Stimulated activated naive B cell treated with anti-CD40 and anti-IgM and Interleukin-4, amounts not matched to agents 10 μg/mL and 1 μg/mL and 100 μg/mL, for 72 hours (primary cell): ENCODE measurements at regions not wholly inside any gene's neighbourhood (a gene's known extent, or its start where the extent isn't known, plus 50 kb on each side); places are given as distances from the start of the nearest gene placed in this dataset.

Source experiments
- ATAC-seq, 2 donors: fragments of 150-1000 bp; cut with Tn5 transposase; replicated peaks; 2 replicates each; pipeline ENCODE4 v1.10.0; 2021; ENCODE audit warnings: moderate library complexity in 1 of 2
- DNase-seq: peaks from one replicate; pipeline ENCODE4 v3.0.0; 2021
- H3K27ac Mint-ChIP-seq: one replicate; pipeline ENCODE4 v1.8.0; 2022; ENCODE audit warnings: mild to moderate bottlenecking, mixed read lengths
- H3K27me3 Mint-ChIP-seq, 2 donors: one replicate each; pipeline ENCODE4 v1.8.0; 2022; ENCODE audit warnings: mixed read lengths in 2 of 2
- H3K36me3 Mint-ChIP-seq, 2 donors: one replicate each; pipeline ENCODE4 v1.8.0; 2022; ENCODE audit warnings: mixed read lengths in 2 of 2, mild to moderate bottlenecking in 1 of 2
- H3K4me1 Mint-ChIP-seq, 2 donors: one replicate each; pipeline ENCODE4 v1.8.0; 2022; ENCODE audit warnings: mixed read lengths in 2 of 2, mild to moderate bottlenecking in 1 of 2
- H3K4me3 Mint-ChIP-seq, 2 donors: one replicate each; pipeline ENCODE4 v1.8.0; 2022; ENCODE audit warnings: mild to moderate bottlenecking in 2 of 2, mixed read lengths in 2 of 2, moderate library complexity in 1 of 2
- H3K9me3 Mint-ChIP-seq, 2 donors: one replicate each; pipeline ENCODE4 v1.8.0; 2022; ENCODE audit warnings: mixed read lengths in 2 of 2, mild to moderate bottlenecking in 1 of 2

- ATAC-seq (no peak), DNase-seq (no peak)
- no peaks in the 10 kb centered on the region for H3K4me1 Mint-ChIP-seq
- H3K27me3 Mint-ChIP-seq, result peaks cover 0 to 5% of the 10 kb centered on the region in 2 donors
- H3K27ac Mint-ChIP-seq, result no peak overlapping the region
- peaks cover 0 to 1% of the 10 kb centered on the region in 2 donors for H3K9me3 Mint-ChIP-seq
- no peak overlapping the region for H3K4me3 Mint-ChIP-seq
- H3K36me3 Mint-ChIP-seq, result peaks cover 0 to 2% of the 10 kb centered on the region in 2 donors
Observed at GRCh38 chr16:87135246-87136030, 181.8 kb downstream of the C16orf95 start.

- Mint-ChIP-seq H3K4me1 (no peaks in the 10 kb centered on the region), H3K27ac (no peak overlapping the region), H3K9me3 (peaks cover 0 to 1% of the 10 kb centered on the region in 2 donors), H3K27me3 (peaks cover 0 to 5% of the 10 kb centered on the region in 2 donors), H3K4me3 (no peak overlapping the region), H3K36me3 (peaks cover 0 to 2% of the 10 kb centered on the region in 2 donors)
- ATAC-seq (no peak), DNase-seq (no peak)
Observed at GRCh38 chr16:87138316-87138715, 178.9 kb downstream of the C16orf95 start.

GRCh38 chr16:87138738-87139267 is 178.4 kb downstream of the C16orf95 start:
- Mint-ChIP-seq H3K27me3 (peaks cover 0 to 5% of the 10 kb centered on the region in 2 donors), H3K27ac (no peak overlapping the region), H3K36me3 (peaks cover 0 to 2% of the 10 kb centered on the region in 2 donors), H3K4me3 (no peak overlapping the region), H3K4me1 (no peaks in the 10 kb centered on the region), H3K9me3 (peaks cover 0 to 1% of the 10 kb centered on the region in 2 donors)
- DNase-seq, result no peak
- ATAC-seq, result no peak

- H3K9me3 Mint-ChIP-seq, result peaks cover 0 to 3% of the 10 kb centered on the region in 2 donors
- peaks cover 0 to 2% of the 10 kb centered on the region in 2 donors for H3K36me3 Mint-ChIP-seq
- peaks cover 0 to 5% of the 10 kb centered on the region in 2 donors for H3K27me3 Mint-ChIP-seq
- ATAC-seq (no peak), DNase-seq (no peak)
- no peaks in the 10 kb centered on the region for H3K4me1 Mint-ChIP-seq
- H3K27ac Mint-ChIP-seq, result no peak overlapping the region
- H3K4me3 Mint-ChIP-seq, result no peak overlapping the region
Observed at GRCh38 chr16:87140211-87141200, 176.7 kb downstream of the C16orf95 start.

GRCh38 chr16:87141402-87141801 is 175.8 kb downstream of the C16orf95 start:
- Mint-ChIP-seq H3K27me3 (peaks cover 0 to 5% of the 10 kb centered on the region in 2 donors), H3K9me3 (peaks cover 3 to 6% of the 10 kb centered on the region in 2 donors), H3K4me3 (no peak overlapping the region), H3K27ac (no peak overlapping the region), H3K36me3 (peaks cover 0 to 2% of the 10 kb centered on the region in 2 donors), H3K4me1 (no peaks in the 10 kb centered on the region)
- ATAC-seq, result no peak
- DNase-seq, result no peak

- Mint-ChIP-seq H3K27ac (no peak overlapping the region), H3K4me1 (no peaks in the 10 kb centered on the region), H3K9me3 (peaks cover 6% of the 10 kb centered on the region in 2 donors), H3K27me3 (peaks cover 0 to 5% of the 10 kb centered on the region in 2 donors), H3K36me3 (peaks cover 0 to under 1% of the 10 kb centered on the region in 2 donors), H3K4me3 (no peak overlapping the region)
- ATAC-seq (no peak), DNase-seq (no peak)
Observed at GRCh38 chr16:87143661-87144121, 173.5 kb downstream of the C16orf95 start.

GRCh38 chr16:87144232-87144631 is 173.0 kb downstream of the C16orf95 start:
- Mint-ChIP-seq H3K4me3 (no peak overlapping the region), H3K27me3 (peaks cover 0 to 1% of the 10 kb centered on the region in 2 donors), H3K27ac (no peak overlapping the region), H3K4me1 (no peaks in the 10 kb centered on the region), H3K36me3 (peaks cover 0 to 4% of the 10 kb centered on the region in 2 donors), H3K9me3 (peaks cover 6 to 10% of the 10 kb centered on the region in 2 donors)
- DNase-seq (no peak), ATAC-seq (no peak)

- DNase-seq, result no peak
- H3K27me3 Mint-ChIP-seq, result peaks cover 0 to 5% of the 10 kb centered on the region in 2 donors
- no peak overlapping the region for H3K4me3 Mint-ChIP-seq
- peaks cover 6 to 13% of the 10 kb centered on the region in 2 donors for H3K9me3 Mint-ChIP-seq
- H3K36me3 Mint-ChIP-seq, result peaks cover 0 to 4% of the 10 kb centered on the region in 2 donors
- H3K4me1 Mint-ChIP-seq, result no peaks in the 10 kb centered on the region
- no peak overlapping the region for H3K27ac Mint-ChIP-seq
- ATAC-seq, result peak in 1 of 2 donors; percentile 45
Observed at GRCh38 chr16:87145181-87146176, 171.7 kb downstream of the C16orf95 start.

GRCh38 chr16:87146676-87147075 is 170.5 kb downstream of the C16orf95 start:
- H3K4me3 Mint-ChIP-seq, result no peak overlapping the region
- no peaks in the 10 kb centered on the region for H3K4me1 Mint-ChIP-seq
- ATAC-seq (no peak), DNase-seq (no peak)
- H3K36me3 Mint-ChIP-seq, result peaks cover 0 to 4% of the 10 kb centered on the region in 2 donors
- peaks cover 0 to 5% of the 10 kb centered on the region in 2 donors for H3K27me3 Mint-ChIP-seq
- H3K9me3 Mint-ChIP-seq, result peaks cover 6 to 13% of the 10 kb centered on the region in 2 donors
- H3K27ac Mint-ChIP-seq, result no peak overlapping the region

GRCh38 chr16:87149051-87149450 is 168.1 kb downstream of the C16orf95 start:
- ATAC-seq (no peak), DNase-seq (no peak)
- Mint-ChIP-seq H3K36me3 (peaks cover 0 to 4% of the 10 kb centered on the region in 2 donors), H3K27ac (no peak overlapping the region), H3K4me1 (no peaks in the 10 kb centered on the region), H3K27me3 (peaks cover 0 to 5% of the 10 kb centered on the region in 2 donors), H3K4me3 (no peak overlapping the region), H3K9me3 (peaks cover 12 to 18% of the 10 kb centered on the region in 2 donors)

GRCh38 chr16:87150262-87150661 is 166.9 kb downstream of the C16orf95 start:
- Mint-ChIP-seq H3K9me3 (peaks cover 12 to 15% of the 10 kb centered on the region in 2 donors), H3K4me3 (no peak overlapping the region), H3K27ac (no peak overlapping the region), H3K27me3 (peaks cover 0 to 5% of the 10 kb centered on the region in 2 donors), H3K4me1 (no peaks in the 10 kb centered on the region), H3K36me3 (peaks cover 0 to 4% of the 10 kb centered on the region in 2 donors)
- ATAC-seq, result no peak
- DNase-seq, result no peak

GRCh38 chr16:87150681-87151280 is 166.4 kb downstream of the C16orf95 start:
- H3K27me3 Mint-ChIP-seq, result peaks cover 0 to 5% of the 10 kb centered on the region in 2 donors
- H3K4me3 Mint-ChIP-seq, result no peak overlapping the region
- DNase-seq, result no peak
- peaks cover 10 to 14% of the 10 kb centered on the region in 2 donors for H3K9me3 Mint-ChIP-seq
- no peaks in the 10 kb centered on the region for H3K4me1 Mint-ChIP-seq
- ATAC-seq, result no peak
- peaks cover 0 to 4% of the 10 kb centered on the region in 2 donors for H3K36me3 Mint-ChIP-seq
- no peak overlapping the region for H3K27ac Mint-ChIP-seq
